H1 (cell line): ENCODE measurements at regions not wholly inside any gene's neighbourhood (a gene's known extent, or its start where the extent isn't known, plus 50 kb on each side); places are given as distances from the start of the nearest gene placed in this dataset.

Experiments
- CTCF ChIA-PET: fragments of 300-600 bp; sonication (Branson Sonifier 250); formaldehyde crosslinking; loops from one replicate; lab custom pipeline; 2021; ENCODE audit not compliant: partially characterized antibody; lab: Charles Lee
- POLR2A ChIA-PET: fragments of 300-600 bp; sonication (Branson Sonifier 250); formaldehyde crosslinking; loops from one replicate; lab custom pipeline; 2021; ENCODE audit warnings: inconsistent platforms; ENCODE audit not compliant: partially characterized antibody; lab: Charles Lee
- DNase-seq, 2 experiments: peaks; one replicate each; pipeline versions ENCODE4 v3.0.0 to v3.0.0-alpha.2; 2010 to 2022; ENCODE audit warnings: low spot score in 2 of 2, low read depth in 1 of 2, mixed read lengths in 1 of 2
- FAIRE-seq: peaks from 2 replicates; lab custom pipeline; 2011; peaks lifted over from hg19 to GRCh38; lab: Jason Lieb, UNC
- H2AFZ ChIP-seq: 2 replicates; pipeline ENCODE4 v1.8.1; 2012; ENCODE audit warnings: low read length, inconsistent platforms
- H2AK5ac ChIP-seq: 2 replicates; pipeline ENCODE4 v1.6.1; 2013; ENCODE audit warnings: low read depth, low read length
- H2BK120ac ChIP-seq: replicated peaks from 2 replicates; pipeline ENCODE3; 2013; ENCODE audit warnings: low read depth, low read length, inconsistent platforms
- H2BK12ac ChIP-seq: 2 replicates; pipeline ENCODE4 v1.6.1; 2013; ENCODE audit warnings: low read depth, low read length
- H2BK15ac ChIP-seq: 2 replicates; pipeline ENCODE4 v1.6.1; 2013; ENCODE audit warnings: low read length
- H2BK20ac ChIP-seq: 2 replicates; pipeline ENCODE4 v1.6.1; 2013; ENCODE audit warnings: low read length
- H2BK5ac ChIP-seq: 2 replicates; pipeline ENCODE4 v1.6.1; 2013; ENCODE audit warnings: low read depth, low read length
- H3K14ac ChIP-seq: 2 replicates; pipeline ENCODE4 v1.6.1; 2013; ENCODE audit warnings: inconsistent platforms; ENCODE audit not compliant: insufficient read length
- H3K18ac ChIP-seq: 2 replicates; pipeline ENCODE4 v1.6.1; 2013; ENCODE audit warnings: low read length; ENCODE audit errors: extremely low read depth
- H3K23ac ChIP-seq: 2 replicates; pipeline ENCODE4 v1.6.1; 2013; ENCODE audit warnings: inconsistent platforms; ENCODE audit not compliant: insufficient read length
- H3K23me2 ChIP-seq: 2 replicates; pipeline ENCODE4 v1.6.1; 2013; ENCODE audit warnings: low read depth, low read length
- H3K27ac ChIP-seq: 2 replicates; pipeline ENCODE4 v1.6.1; 2011; ENCODE audit warnings: low read depth, low read length, inconsistent platforms
- H3K27me3 ChIP-seq, 4 experiments: replicated peaks in 1 of 4; 1 replicate in 1 of 4; 2 replicates in 3 of 4; pipeline versions ENCODE4 v1.6.1 to v1.8.1; 2011 to 2013; ENCODE audit warnings: low read length in 3 of 4, mild to moderate bottlenecking in 3 of 4, inconsistent platforms in 2 of 4, mixed read lengths in 2 of 4, moderate library complexity in 1 of 4; ENCODE audit not compliant: control insufficient read depth in 3 of 4, insufficient read depth in 3 of 4; ENCODE audit errors: extremely low read depth in 1 of 4
- H3K36me3 ChIP-seq, 4 experiments: 2 replicates each; pipeline versions ENCODE4 v1.6.1 to v1.8.1; 2011 to 2013; ENCODE audit warnings: mild to moderate bottlenecking in 4 of 4, low read length in 3 of 4, moderate library complexity in 2 of 4, control low read depth in 1 of 4, inconsistent platforms in 1 of 4; ENCODE audit not compliant: insufficient read depth in 4 of 4, control insufficient read depth in 2 of 4
- H3K4ac ChIP-seq: replicated peaks from 2 replicates; pipeline ENCODE3; 2013; ENCODE audit warnings: low read length, low read depth, mixed read lengths, inconsistent platforms; ENCODE audit not compliant: insufficient read length
- H3K4me1 ChIP-seq, 4 experiments: replicated peaks in 1 of 4; 1 replicate in 1 of 4; 2 replicates in 3 of 4; pipeline versions ENCODE4 v1.6.1 to v1.8.1; 2011 to 2013; ENCODE audit warnings: low read length in 3 of 4, inconsistent platforms in 2 of 4, mixed read lengths in 1 of 4; ENCODE audit not compliant: insufficient read depth in 4 of 4, control insufficient read depth in 3 of 4
- H3K4me2 ChIP-seq, 2 experiments: 2 replicates each; pipeline versions ENCODE4 v1.6.1 to v1.8.1; 2011 to 2013; ENCODE audit warnings: low read depth in 2 of 2, low read length in 2 of 2, control low read depth in 1 of 2, inconsistent platforms in 1 of 2, mild to moderate bottlenecking in 1 of 2; ENCODE audit not compliant: insufficient read depth in 1 of 2
- H3K4me3 ChIP-seq, 4 experiments: fragments of 200-600, 300-600 bp in 1 of 4; sonication (generic), shearing (Covaris generic), sonication (Bioruptor Twin) in 1 of 4; 2 replicates each; pipeline versions ENCODE4 v1.5.1 to v1.8.1; 2011 to 2016; ENCODE audit warnings: low read length in 4 of 4, low read depth in 3 of 4, control low read depth in 2 of 4, inconsistent platforms in 2 of 4, mild to moderate bottlenecking in 2 of 4, mixed read lengths in 1 of 4, moderate library complexity in 1 of 4; ENCODE audit not compliant: insufficient read depth in 2 of 4; ENCODE audit errors: extremely low read depth in 1 of 4
- H3K56ac ChIP-seq: replicated peaks from 2 replicates; pipeline ENCODE3; 2013; ENCODE audit warnings: low read depth, mild to moderate bottlenecking, mixed read lengths, low read length, inconsistent platforms; ENCODE audit not compliant: insufficient read length
- H3K79me1 ChIP-seq: 2 replicates; pipeline ENCODE4 v1.6.1; 2013; ENCODE audit warnings: low read depth, low read length, control low read depth
- H3K79me2 ChIP-seq, 2 experiments: 2 replicates each; pipeline versions ENCODE4 v1.6.1 to v1.8.1; 2012 to 2013; ENCODE audit warnings: low read length in 2 of 2, mild to moderate bottlenecking in 2 of 2, inconsistent platforms in 1 of 2; ENCODE audit not compliant: insufficient read depth in 2 of 2, control insufficient read depth in 1 of 2
- H3K9ac ChIP-seq, 4 experiments: replicated peaks in 1 of 4; 1 replicate in 1 of 4; 2 replicates in 3 of 4; pipeline versions ENCODE4 v1.6.1 to v1.8.1; 2011 to 2013; ENCODE audit warnings: low read depth in 3 of 4, low read length in 3 of 4, control low read depth in 2 of 4, mild to moderate bottlenecking in 2 of 4, moderate library complexity in 2 of 4, inconsistent platforms in 1 of 4; ENCODE audit errors: extremely low read depth in 1 of 4
- H3K9me3 ChIP-seq, 2 experiments: 2 replicates each; pipeline versions ENCODE4 v1.6.1 to v1.8.1; 2012 to 2013; ENCODE audit warnings: mild to moderate bottlenecking in 2 of 2, moderate library complexity in 2 of 2, control low read depth in 1 of 2, inconsistent platforms in 1 of 2, low read depth in 1 of 2, low read length in 1 of 2, mixed read lengths in 1 of 2; ENCODE audit not compliant: insufficient read depth in 2 of 2
- H4K20me1 ChIP-seq, 2 experiments: replicated peaks in 1 of 2; 2 replicates each; pipeline versions ENCODE3 to v1.8.1; 2011 to 2013; ENCODE audit warnings: inconsistent platforms in 2 of 2, low read length in 2 of 2, mild to moderate bottlenecking in 1 of 2; ENCODE audit not compliant: insufficient read depth in 2 of 2, control insufficient read depth in 1 of 2
- H4K5ac ChIP-seq: 2 replicates; pipeline ENCODE4 v1.6.1; 2013; ENCODE audit warnings: low read length, low read depth, mixed read lengths, inconsistent platforms; ENCODE audit not compliant: insufficient read length
- H4K8ac ChIP-seq: 2 replicates; pipeline ENCODE4 v1.8.0; 2013; ENCODE audit warnings: mild to moderate bottlenecking, moderate library complexity, low read length, inconsistent platforms; ENCODE audit not compliant: insufficient read depth; ENCODE audit errors: extremely low read depth
- H4K91ac ChIP-seq: replicated peaks from 2 replicates; pipeline ENCODE3; 2013; ENCODE audit warnings: low read length, mixed read lengths, inconsistent platforms; ENCODE audit not compliant: insufficient read length
- CTBP2 ChIP-seq: IDR thresholded peaks from 2 replicates; pipeline ENCODE4 v1.7.0; 2011; ENCODE audit warnings: borderline replicate concordance, mild to moderate bottlenecking, moderate library complexity, mixed read lengths, low read length; ENCODE audit not compliant: insufficient read depth, insufficient read length
- PHF8 ChIP-seq: fragments of 200-600 bp; sonication (generic); conservative IDR thresholded peaks from 2 replicates; pipeline ENCODE4 v1.7.1; 2012; ENCODE audit warnings: low read depth, mild to moderate bottlenecking, inconsistent platforms, low read length, moderate library complexity
- POU5F1 ChIP-seq: IDR thresholded peaks from 2 replicates; pipeline ENCODE4 v1.6.1; 2011; ENCODE audit warnings: low read depth, mild to moderate bottlenecking, low read length, moderate library complexity
- YY1 ChIP-seq: IDR thresholded peaks from 2 replicates; pipeline ENCODE4 v1.6.1; 2011; ENCODE audit warnings: low read depth, mild to moderate bottlenecking, low read length
- WGBS, 2 experiments: shearing (Covaris generic) in 1 of 2; methylation state at CpG; one replicate each; pipeline versions ENCODE4 v1.1.6 to v1.1.7; 2013 to 2015; ENCODE audit warnings: low lambda C conversion rate in 2 of 2, mixed read lengths in 2 of 2, inconsistent platforms in 1 of 2, low coverage in 1 of 2, missing lambda C conversion rate in 1 of 2; ENCODE audit not compliant: insufficient replicate concordance in 2 of 2, insufficient coverage in 1 of 2, insufficient read length in 1 of 2; ENCODE audit errors: extremely low coverage in 1 of 2, missing lambda C conversion rate in 1 of 2; 5-methylcytosine and 5-hydroxymethylcytosine counted together
- TF ChIP-seq, protein P1 (sequence below): IDR thresholded peaks from 2 replicates; pipeline ENCODE4 v1.6.1; 2011; ENCODE audit warnings: low read length, improper control_type of control experiment
- TF ChIP-seq, protein P2 (sequence below): IDR thresholded peaks from 2 replicates; pipeline ENCODE4 v1.6.1; 2012; ENCODE audit warnings: inconsistent platforms

DNA sequence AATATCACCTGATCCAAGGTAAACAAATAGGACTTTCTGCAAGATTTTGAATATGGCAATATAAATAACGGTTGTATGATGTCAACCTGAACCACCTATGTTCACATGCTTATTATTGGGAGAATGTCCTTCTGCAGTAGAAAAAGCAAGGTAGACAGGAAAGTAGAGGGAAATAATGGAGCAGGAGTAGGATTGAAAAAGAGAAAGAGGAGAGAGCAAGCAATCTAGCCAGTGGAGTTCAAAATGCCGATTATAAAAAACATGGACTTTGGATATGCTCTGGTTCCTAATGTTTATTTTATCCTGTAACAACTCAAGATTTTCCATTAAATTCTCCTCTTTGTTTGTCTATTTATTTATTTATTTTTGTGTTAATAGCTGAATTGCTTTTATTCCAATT, 878.0 kb upstream of the KCND2 start:
- no peak for FAIRE-seq
- Histone ChIP-seq H4K91ac (no peak overlapping the region), H3K36me3 (no peaks in the 10 kb centered on the region), H2AFZ (no peak overlapping the region), H4K5ac (no peak overlapping the region), H3K4ac (no peak overlapping the region), H2BK15ac (no peak overlapping the region), H3K79me2 (no peaks in the 10 kb centered on the region), H3K18ac (no peak overlapping the region), H2AK5ac (no peak overlapping the region), H3K9me3 (no peaks in the 10 kb centered on the region), H3K4me2 (no peak overlapping the region), H3K23me2 (no peaks in the 10 kb centered on the region; the same call in 1 of the 2 replicates), H2BK20ac (no peak overlapping the region), H3K23ac (no peak overlapping the region), H3K79me1 (no peaks in the 10 kb centered on the region), H3K27me3 (no peaks in the 10 kb centered on the region), H2BK12ac (no peak overlapping the region), H4K20me1 (no peaks in the 10 kb centered on the region), H3K14ac (no peak overlapping the region)
- CTCF ChIA-PET: no interaction called here
- 93% methylated on average over 2 of the region's 2 CpGs; no CpG with 5 or more reads in 1 of the 2 experiments for WGBS, 2 experiments
- TF ChIP-seq POU5F1 (no peak), CTBP2 (no peak), YY1 (no peak), PHF8 (no peak)
- TF ChIP-seq, protein P1, sequence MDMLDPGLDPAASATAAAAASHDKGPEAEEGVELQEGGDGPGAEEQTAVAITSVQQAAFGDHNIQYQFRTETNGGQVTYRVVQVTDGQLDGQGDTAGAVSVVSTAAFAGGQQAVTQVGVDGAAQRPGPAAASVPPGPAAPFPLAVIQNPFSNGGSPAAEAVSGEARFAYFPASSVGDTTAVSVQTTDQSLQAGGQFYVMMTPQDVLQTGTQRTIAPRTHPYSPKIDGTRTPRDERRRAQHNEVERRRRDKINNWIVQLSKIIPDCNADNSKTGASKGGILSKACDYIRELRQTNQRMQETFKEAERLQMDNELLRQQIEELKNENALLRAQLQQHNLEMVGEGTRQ: no peak
- TF ChIP-seq, protein P2, sequence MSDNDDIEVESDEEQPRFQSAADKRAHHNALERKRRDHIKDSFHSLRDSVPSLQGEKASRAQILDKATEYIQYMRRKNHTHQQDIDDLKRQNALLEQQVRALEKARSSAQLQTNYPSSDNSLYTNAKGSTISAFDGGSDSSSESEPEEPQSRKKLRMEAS: no peak
- TF ChIP-seq, all 59 proteins: peak for 0
- Histone ChIP-seq H3K27ac (no peak overlapping the region), H4K8ac (no peak overlapping the region), H3K9ac (no peak overlapping the region), H2BK5ac (no peak overlapping the region), H3K4me3 (no peak overlapping the region), H2BK120ac (no peak overlapping the region), H3K56ac (no peak overlapping the region), H3K4me1 (no peaks in the 10 kb centered on the region)
- POLR2A ChIA-PET: no interaction called here
- no peak for DNase-seq
